Vagina (tissue), 2 donors: ENCODE measurements at regions not wholly inside any gene's neighbourhood (a gene's known extent, or its start where the extent isn't known, plus 50 kb on each side); places are given as distances from the start of the nearest gene placed in this dataset.

Experiments
- DNase-seq, 2 donors: peaks; one replicate each; pipeline ENCODE4 v3.0.0-alpha.2; 2017; ENCODE audit errors: extremely low spot score in 2 of 2
- H3K27ac ChIP-seq: fragments of 200-600 bp; sonication (generic); one replicate; pipeline ENCODE4 v1.5.1; 2019
- H3K27me3 ChIP-seq: fragments of 200-600 bp; sonication (generic); one replicate; pipeline ENCODE4 v1.5.1; 2019
- H3K36me3 ChIP-seq, 2 donors: fragments of 200-600 bp; sonication (generic); one replicate each; pipeline ENCODE4 v1.5.1; 2017 to 2019
- H3K4me1 ChIP-seq: fragments of 200-600 bp; sonication (generic); one replicate; pipeline ENCODE4 v1.5.1; 2019
- H3K4me3 ChIP-seq, 2 donors: fragments of 200-600 bp; sonication (generic); 1 replicate in 1 of 2; 2 replicates in 1 of 2; pipeline ENCODE4 v1.5.1; 2016 to 2019
- H3K9me3 ChIP-seq: fragments of 200-600 bp; sonication (generic); one replicate; pipeline ENCODE4 v1.5.1; 2019
- CTCF ChIP-seq, 3 experiments: fragments of 450-650 bp in 2 of 3; fragments of 200-600 bp in 1 of 3; sonication (generic) in 1 of 3; IDR thresholded peaks; one replicate each; pipeline ENCODE4 v1.5.1; 2017 to 2019; ENCODE audit warnings: antibody characterized with exemption in 3 of 3, mild to moderate bottlenecking in 2 of 3, moderate library complexity in 2 of 3
- POLR2A ChIP-seq, 2 donors: fragments of 450-650 bp; IDR thresholded peaks; one replicate each; pipeline ENCODE4 v1.6.1; 2017; ENCODE audit warnings: antibody characterized with exemption in 2 of 2, mild to moderate bottlenecking in 2 of 2, moderate library complexity in 2 of 2
- POLR2AphosphoS5 ChIP-seq, 2 donors: sonication (generic); formaldehyde crosslinking; IDR thresholded peaks; one replicate each; pipeline ENCODE4 v1.9.0; 2017; ENCODE audit warnings: antibody characterized with exemption in 2 of 2, mild to moderate bottlenecking in 2 of 2, low read depth in 1 of 2; ENCODE audit not compliant: insufficient read depth in 1 of 2
- intact Hi-C: fragments of 100-400 bp; cut with DNase I; formaldehyde crosslinking; loops from one replicate; pipeline ENCODE4 v1.15.1; 2023

- no peaks in the 10 kb centered on the region for H3K9me3 ChIP-seq
- no peak overlapping the region for H3K27ac ChIP-seq
- no peaks in the 10 kb centered on the region for H3K4me1 ChIP-seq
- TF ChIP-seq CTCF (IDR thresholded peaks at IDR 0.05) (no peak), POLR2A (IDR thresholded peaks at IDR 0.05) (no peak), POLR2AphosphoS5 (IDR thresholded peaks at IDR 0.05; ENCODE audit: insufficient read depth in 1 of 2, low read depth in 1 of 2) (no peak)
- no peak for DNase-seq
- H3K27me3 ChIP-seq = no peaks in the 10 kb centered on the region
- intact Hi-C loops = no loop called here
- no peak overlapping the region for H3K4me3 ChIP-seq
- no peaks in the 10 kb centered on the region for H3K36me3 ChIP-seq
Observed at GRCh38 chr9:23979491-23979890, 153.5 kb upstream of the ELAVL2 start.

- H3K27me3 ChIP-seq = no peaks in the 10 kb centered on the region
- H3K27ac ChIP-seq = no peak overlapping the region
- no peaks in the 10 kb centered on the region for H3K36me3 ChIP-seq
- no peaks in the 10 kb centered on the region for H3K9me3 ChIP-seq
- no peak for TF ChIP-seq POLR2A (IDR thresholded peaks at IDR 0.05)
- TF ChIP-seq POLR2AphosphoS5 (IDR thresholded peaks at IDR 0.05; ENCODE audit: insufficient read depth in 1 of 2, low read depth in 1 of 2) = no peak
- no peak for TF ChIP-seq CTCF (IDR thresholded peaks at IDR 0.05)
- no peak overlapping the region for H3K4me3 ChIP-seq
- intact Hi-C loops = no loop called here
- H3K4me1 ChIP-seq = no peaks in the 10 kb centered on the region
- no peak for DNase-seq
Observed at GRCh38 chr9:23962101-23962500, 136.1 kb upstream of the ELAVL2 start.

GRCh38 chr9:23945897-23946296, 119.9 kb upstream of the ELAVL2 start:
- Histone ChIP-seq H3K4me3 (no peak overlapping the region), H3K4me1 (no peaks in the 10 kb centered on the region), H3K27me3 (no peaks in the 10 kb centered on the region), H3K9me3 (no peaks in the 10 kb centered on the region), H3K27ac (no peak overlapping the region), H3K36me3 (no peaks in the 10 kb centered on the region)
- TF ChIP-seq POLR2AphosphoS5 (IDR thresholded peaks at IDR 0.05; ENCODE audit: insufficient read depth in 1 of 2, low read depth in 1 of 2) (no peak), CTCF (IDR thresholded peaks at IDR 0.05) (no peak), POLR2A (IDR thresholded peaks at IDR 0.05) (no peak)
- intact Hi-C loops = no loop called here
- no peak for DNase-seq

- H3K4me1 ChIP-seq = no peaks in the 10 kb centered on the region
- no peaks in the 10 kb centered on the region for H3K9me3 ChIP-seq
- H3K4me3 ChIP-seq = no peak overlapping the region
- intact Hi-C loops = no loop called here
- TF ChIP-seq CTCF (IDR thresholded peaks at IDR 0.05) (no peak), POLR2A (IDR thresholded peaks at IDR 0.05) (no peak), POLR2AphosphoS5 (IDR thresholded peaks at IDR 0.05; ENCODE audit: insufficient read depth in 1 of 2, low read depth in 1 of 2) (no peak)
- DNase-seq = no peak
- H3K36me3 ChIP-seq = no peaks in the 10 kb centered on the region
- H3K27me3 ChIP-seq = no peaks in the 10 kb centered on the region
- H3K27ac ChIP-seq = no peak overlapping the region
Observed at GRCh38 chr9:23941051-23941450, 115.0 kb upstream of the ELAVL2 start.

GRCh38 chr9:23938908-23939307, 112.9 kb upstream of the ELAVL2 start:
- Histone ChIP-seq H3K36me3 (no peaks in the 10 kb centered on the region), H3K27me3 (no peaks in the 10 kb centered on the region), H3K27ac (no peak overlapping the region), H3K4me3 (no peak overlapping the region), H3K4me1 (no peaks in the 10 kb centered on the region), H3K9me3 (no peaks in the 10 kb centered on the region)
- intact Hi-C loops = no loop called here
- no peak for DNase-seq
- no peak for TF ChIP-seq POLR2A (IDR thresholded peaks at IDR 0.05)
- TF ChIP-seq CTCF (IDR thresholded peaks at IDR 0.05) = no peak
- TF ChIP-seq POLR2AphosphoS5 (IDR thresholded peaks at IDR 0.05; ENCODE audit: insufficient read depth in 1 of 2, low read depth in 1 of 2) = no peak
